PC-9 (cell line): ENCODE measurements at regions not wholly inside any gene's neighbourhood (a gene's known extent, or its start where the extent isn't known, plus 50 kb on each side); places are given as distances from the start of the nearest gene placed in this dataset.

Experiments used
- BruUV-seq: library from RNA; stranded (reverse); fragments of 400-500 nt; replicated peaks from 2 replicates; lab custom pipeline; 2021; lab: Mats Ljungman, UMichigan
- CTCF ChIA-PET: fragments of 300-600 bp; sonication (Branson Sonifier 250); formaldehyde crosslinking; loops from one replicate; lab custom pipeline; 2022; ENCODE audit warnings: antibody characterized with exemption; lab: Charles Lee
- POLR2A ChIA-PET: fragments of 300-600 bp; sonication (Branson Sonifier 250); formaldehyde crosslinking; loops from one replicate; lab custom pipeline; 2022; ENCODE audit warnings: antibody characterized with exemption; ENCODE audit not compliant: unreplicated experiment; lab: Charles Lee
- DNase-seq, 2 experiments: peaks; one replicate each; pipeline versions ENCODE4 v3.0.0 to v3.0.0-alpha.2; 2015 to 2022; ENCODE audit warnings: mixed read lengths in 1 of 2
- H2AFZ ChIP-seq: fragments of 200-600 bp; sonication (generic); 2 replicates; pipeline ENCODE4 v1.8.1; 2017; ENCODE audit warnings: antibody characterized with exemption
- H3F3A ChIP-seq: fragments of 200-600 bp; sonication (generic); 2 replicates; pipeline ENCODE4 v1.8.1; 2017; ENCODE audit warnings: antibody characterized with exemption, mild to moderate bottlenecking, low read depth; ENCODE audit not compliant: insufficient read depth
- H3K27ac ChIP-seq: fragments of 200-600 bp; sonication (generic); 2 replicates; pipeline ENCODE4 v1.6.1; 2016; ENCODE audit warnings: mixed run types
- H3K27me3 ChIP-seq: fragments of 200-600 bp; sonication (generic); 2 replicates; pipeline ENCODE4 v1.6.1; 2016; ENCODE audit warnings: low read depth, mixed run types; ENCODE audit not compliant: insufficient read depth
- H3K36me3 ChIP-seq: fragments of 200-600 bp; sonication (generic); 2 replicates; pipeline ENCODE4 v1.6.1; 2016; ENCODE audit warnings: low read depth, mixed run types
- H3K4me1 ChIP-seq: fragments of 200-600 bp; sonication (generic); replicated peaks from 2 replicates; pipeline ENCODE4 v1.6.1; 2016; ENCODE audit warnings: mixed run types; ENCODE audit not compliant: insufficient read depth
- H3K4me2 ChIP-seq: fragments of 200-600 bp; sonication (generic); 2 replicates; pipeline ENCODE4 v1.6.1; 2017; ENCODE audit warnings: mixed run types
- H3K4me3 ChIP-seq: fragments of 200-600 bp; sonication (generic); 2 replicates; pipeline ENCODE4 v1.6.1; 2016; ENCODE audit warnings: mixed run types
- H3K79me2 ChIP-seq: fragments of 200-600 bp; sonication (generic); 2 replicates; pipeline ENCODE4 v1.6.1; 2017; ENCODE audit warnings: low read depth, mixed run types
- H3K9me2 ChIP-seq: fragments of 200-600 bp; sonication (generic); 2 replicates; pipeline ENCODE4 v1.8.1; 2017; ENCODE audit warnings: mild to moderate bottlenecking; ENCODE audit not compliant: insufficient read depth
- H3K9me3 ChIP-seq: fragments of 200-600 bp; sonication (generic); 2 replicates; pipeline ENCODE4 v1.8.1; 2016; ENCODE audit warnings: low read depth; ENCODE audit not compliant: insufficient read depth
- H4K20me1 ChIP-seq: fragments of 200-600 bp; sonication (generic); 2 replicates; pipeline ENCODE4 v1.8.1; 2017; ENCODE audit not compliant: insufficient read depth
- EZH2 ChIP-seq: fragments of 200-600 bp; sonication (generic); IDR thresholded peaks from 2 replicates; pipeline ENCODE4 v1.8.0; 2017; ENCODE audit warnings: antibody characterized with exemption, low read depth
- intact Hi-C: fragments of 100-400 bp; cut with micrococcal nuclease; formaldehyde crosslinking; loops from one replicate; pipeline ENCODE4 v1.10.0; 2022; ENCODE audit not compliant: unreplicated experiment
- TF ChIP-seq, protein P1 (sequence below): fragments of 200-600 bp; sonication (generic); conservative IDR thresholded peaks from 2 replicates; pipeline ENCODE4 v1.6.1; 2017; ENCODE audit warnings: mixed run types, antibody characterized with exemption, mild to moderate bottlenecking, moderate library complexity

DNA sequence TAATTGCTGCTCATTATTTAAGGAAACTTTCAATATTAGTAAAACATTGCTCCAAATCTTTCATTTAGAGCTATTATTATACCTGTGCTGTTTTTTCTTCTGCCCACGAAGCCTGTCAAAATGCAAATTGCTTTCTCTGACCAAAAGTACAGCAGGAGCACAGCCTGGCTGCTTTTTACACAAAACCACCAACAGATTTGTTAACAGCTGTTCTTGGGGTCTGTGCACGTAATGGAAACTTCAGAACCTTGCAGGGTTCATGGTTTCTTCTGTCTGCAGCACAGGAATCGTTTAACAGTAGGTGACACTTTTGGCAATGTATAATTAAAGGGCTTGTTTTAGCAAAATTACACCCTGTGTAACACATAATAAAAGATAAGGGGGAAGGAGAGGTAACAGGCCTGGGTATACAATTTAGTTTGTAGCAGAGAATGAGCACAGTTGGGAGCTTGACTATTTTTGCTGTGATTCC lies 447.3 kb downstream of the KCNJ3 start:
- ChIA-PET POLR2A (no interaction called here), CTCF (no interaction called here)
- no peaks in the 10 kb centered on the region for H4K20me1 ChIP-seq
- TF ChIP-seq, protein P1, sequence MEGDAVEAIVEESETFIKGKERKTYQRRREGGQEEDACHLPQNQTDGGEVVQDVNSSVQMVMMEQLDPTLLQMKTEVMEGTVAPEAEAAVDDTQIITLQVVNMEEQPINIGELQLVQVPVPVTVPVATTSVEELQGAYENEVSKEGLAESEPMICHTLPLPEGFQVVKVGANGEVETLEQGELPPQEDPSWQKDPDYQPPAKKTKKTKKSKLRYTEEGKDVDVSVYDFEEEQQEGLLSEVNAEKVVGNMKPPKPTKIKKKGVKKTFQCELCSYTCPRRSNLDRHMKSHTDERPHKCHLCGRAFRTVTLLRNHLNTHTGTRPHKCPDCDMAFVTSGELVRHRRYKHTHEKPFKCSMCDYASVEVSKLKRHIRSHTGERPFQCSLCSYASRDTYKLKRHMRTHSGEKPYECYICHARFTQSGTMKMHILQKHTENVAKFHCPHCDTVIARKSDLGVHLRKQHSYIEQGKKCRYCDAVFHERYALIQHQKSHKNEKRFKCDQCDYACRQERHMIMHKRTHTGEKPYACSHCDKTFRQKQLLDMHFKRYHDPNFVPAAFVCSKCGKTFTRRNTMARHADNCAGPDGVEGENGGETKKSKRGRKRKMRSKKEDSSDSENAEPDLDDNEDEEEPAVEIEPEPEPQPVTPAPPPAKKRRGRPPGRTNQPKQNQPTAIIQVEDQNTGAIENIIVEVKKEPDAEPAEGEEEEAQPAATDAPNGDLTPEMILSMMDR = no peak
- no peak for TF ChIP-seq EZH2
- H3F3A ChIP-seq = no peaks in the 10 kb centered on the region
- no peaks in the 10 kb centered on the region for H3K79me2 ChIP-seq
- H3K4me3 ChIP-seq = no peak overlapping the region
- intact Hi-C loops = no loop called here
- H3K9me2 ChIP-seq = no peaks in the 10 kb centered on the region
- no peak for DNase-seq
- no peaks in the 10 kb centered on the region for H3K4me1 ChIP-seq
- no peaks in the 10 kb centered on the region for H3K36me3 ChIP-seq
- H3K9me3 ChIP-seq = no peaks in the 10 kb centered on the region
- no peak overlapping the region for H2AFZ ChIP-seq
- no peak overlapping the region for H3K4me2 ChIP-seq
- no peaks in the 10 kb centered on the region for H3K27me3 ChIP-seq
- no TSS peak for BruUV-seq
- no peak overlapping the region for H3K27ac ChIP-seq

DNA sequence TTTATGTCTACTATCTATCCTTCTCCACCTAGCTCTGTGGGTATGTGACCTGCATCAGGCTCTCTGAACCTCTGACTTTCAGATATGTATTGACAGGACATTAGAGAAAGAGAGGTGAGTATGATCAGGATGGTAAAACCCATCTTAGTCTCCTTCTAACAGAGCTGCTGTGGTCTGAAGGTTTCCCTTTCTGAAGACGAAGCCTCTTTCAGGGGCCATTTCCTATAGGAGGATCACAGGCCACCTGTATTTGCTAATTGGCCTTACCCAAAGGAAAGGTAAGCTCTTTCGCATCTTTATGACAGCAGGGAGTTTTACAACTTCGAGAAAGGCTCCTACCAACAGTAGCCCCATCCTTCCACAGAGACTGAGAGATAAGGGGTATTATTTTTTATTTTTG lies 442.9 kb downstream of the KCNJ3 start:
- TF ChIP-seq, protein P1 = no peak
- no peak for TF ChIP-seq EZH2
- Histone ChIP-seq H3K4me1 (no peaks in the 10 kb centered on the region), H3K36me3 (no peaks in the 10 kb centered on the region), H4K20me1 (no peaks in the 10 kb centered on the region), H2AFZ (no peak overlapping the region), H3K9me3 (no peaks in the 10 kb centered on the region), H3K9me2 (no peaks in the 10 kb centered on the region), H3K4me2 (no peak overlapping the region), H3K4me3 (no peak overlapping the region), H3K27me3 (no peaks in the 10 kb centered on the region), H3K79me2 (no peaks in the 10 kb centered on the region), H3K27ac (no peak overlapping the region), H3F3A (no peaks in the 10 kb centered on the region)
- POLR2A ChIA-PET = no interaction called here
- BruUV-seq = no TSS peak
- intact Hi-C loops = no loop called here
- CTCF ChIA-PET = no interaction called here
- no peak for DNase-seq

DNA sequence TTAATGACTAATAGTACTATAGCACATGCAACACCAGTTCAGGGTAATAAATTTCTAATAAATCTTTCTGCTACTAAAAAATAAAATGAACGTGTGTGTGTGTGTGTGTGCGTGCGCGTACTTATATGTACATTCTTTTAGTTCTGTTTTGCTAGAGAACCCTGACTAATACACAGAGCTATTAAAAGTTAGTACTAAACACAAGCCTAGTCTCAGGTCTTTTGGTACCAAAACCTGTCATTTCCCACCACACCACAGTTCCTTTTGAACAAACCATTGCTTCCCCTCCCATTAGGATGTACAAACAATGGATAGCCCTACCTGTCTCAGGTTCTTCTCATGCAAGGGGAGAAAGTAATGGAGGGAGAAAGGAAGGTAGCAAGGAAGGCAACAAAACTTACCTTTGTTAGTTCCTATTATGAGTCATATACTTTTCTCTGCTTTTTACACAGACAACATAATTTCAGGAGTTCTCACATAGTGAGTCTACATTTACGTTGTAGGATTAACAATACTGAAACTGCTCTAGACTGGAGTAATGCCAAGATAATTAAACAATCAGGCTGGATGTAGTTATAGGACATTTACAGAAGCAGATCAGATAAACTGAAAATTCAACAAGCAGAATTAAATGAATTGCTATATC lies 427.2 kb downstream of the KCNJ3 start:
- ChIA-PET CTCF (no interaction called here), POLR2A (no interaction called here)
- H3K79me2 ChIP-seq = no peaks in the 10 kb centered on the region
- DNase-seq = no peak
- no peaks in the 10 kb centered on the region for H3K27me3 ChIP-seq
- intact Hi-C loops = no loop called here
- no peak overlapping the region for H3K27ac ChIP-seq
- no peaks in the 10 kb centered on the region for H4K20me1 ChIP-seq
- no peak overlapping the region for H2AFZ ChIP-seq
- no peaks in the 10 kb centered on the region for H3K36me3 ChIP-seq
- no peaks in the 10 kb centered on the region for H3K4me1 ChIP-seq
- no peaks in the 10 kb centered on the region for H3F3A ChIP-seq
- H3K9me3 ChIP-seq = no peaks in the 10 kb centered on the region
- BruUV-seq = no TSS peak
- TF ChIP-seq EZH2 = no peak
- TF ChIP-seq, protein P1 = no peak
- no peak overlapping the region for H3K4me2 ChIP-seq
- H3K9me2 ChIP-seq = no peaks in the 10 kb centered on the region
- H3K4me3 ChIP-seq = no peak overlapping the region
